Subcutaneous abdominal adipose tissue (tissue), 5 donors: ENCODE measurements at regions not wholly inside any gene's neighbourhood (a gene's known extent, or its start where the extent isn't known, plus 50 kb on each side); places are given as distances from the start of the nearest gene placed in this dataset.

Experiments
- H3K27ac ChIP-seq: one replicate; pipeline ENCODE4 v1.7.0; 2013; ENCODE audit warnings: low read depth, mild to moderate bottlenecking, inconsistent platforms, low read length, moderate library complexity
- H3K27me3 ChIP-seq, 5 donors: one replicate each; pipeline ENCODE4 v1.7.0; 2013; ENCODE audit warnings: low read length in 5 of 5, inconsistent platforms in 1 of 5; ENCODE audit not compliant: control insufficient read depth in 5 of 5, insufficient read depth in 4 of 5
- H3K36me3 ChIP-seq, 5 donors: one replicate each; pipeline ENCODE4 v1.7.0; 2013; ENCODE audit warnings: low read length in 5 of 5; ENCODE audit not compliant: control insufficient read depth in 5 of 5, insufficient read depth in 5 of 5
- H3K4me1 ChIP-seq, 5 donors: one replicate each; pipeline ENCODE4 v1.7.0; 2013; ENCODE audit warnings: low read length in 5 of 5, mild to moderate bottlenecking in 3 of 5, moderate library complexity in 1 of 5; ENCODE audit not compliant: control insufficient read depth in 5 of 5, insufficient read depth in 5 of 5
- H3K4me3 ChIP-seq, 5 donors: one replicate each; pipeline ENCODE4 v1.7.0; 2013; ENCODE audit warnings: low read length in 5 of 5, low read depth in 1 of 5
- H3K9ac ChIP-seq, 5 donors: one replicate each; pipeline ENCODE4 v1.7.0; 2013; ENCODE audit warnings: low read length in 5 of 5, mild to moderate bottlenecking in 4 of 5, moderate library complexity in 3 of 5
- H3K9me3 ChIP-seq, 5 donors: one replicate each; pipeline ENCODE4 v1.7.0; 2013; ENCODE audit warnings: low read length in 5 of 5; ENCODE audit not compliant: control insufficient read depth in 5 of 5
- donor health status: healthy.
- donor health status: healthy.
- donor health status: healthy.
- donor health status: healthy.
- donor health status: healthy.

GRCh38 chr1:212537610-212538009 is 71.0 kb upstream of the ATF3 start:
- no peak overlapping the region for H3K27ac ChIP-seq
- peaks cover 0 to 10% (median 4%) of the 10 kb centered on the region in 5 donors for H3K9me3 ChIP-seq
- no peaks in the 10 kb centered on the region for H3K27me3 ChIP-seq
- no peak overlapping the region for H3K4me3 ChIP-seq
- no peak overlapping the region for H3K9ac ChIP-seq
- peaks cover 0 to 5% (median 0%) of the 10 kb centered on the region in 5 donors for H3K4me1 ChIP-seq
- no peaks in the 10 kb centered on the region for H3K36me3 ChIP-seq

- Histone ChIP-seq H3K27ac (no peak overlapping the region), H3K36me3 (no peaks in the 10 kb centered on the region), H3K9ac (no peak overlapping the region), H3K9me3 (peaks cover 0 to 10% (median 4%) of the 10 kb centered on the region in 5 donors), H3K4me3 (no peak overlapping the region), H3K4me1 (peaks cover 0 to 9% (median 0%) of the 10 kb centered on the region in 5 donors), H3K27me3 (no peaks in the 10 kb centered on the region)
Observed at GRCh38 chr1:212539737-212540430, 68.7 kb upstream of the ATF3 start.

DNA sequence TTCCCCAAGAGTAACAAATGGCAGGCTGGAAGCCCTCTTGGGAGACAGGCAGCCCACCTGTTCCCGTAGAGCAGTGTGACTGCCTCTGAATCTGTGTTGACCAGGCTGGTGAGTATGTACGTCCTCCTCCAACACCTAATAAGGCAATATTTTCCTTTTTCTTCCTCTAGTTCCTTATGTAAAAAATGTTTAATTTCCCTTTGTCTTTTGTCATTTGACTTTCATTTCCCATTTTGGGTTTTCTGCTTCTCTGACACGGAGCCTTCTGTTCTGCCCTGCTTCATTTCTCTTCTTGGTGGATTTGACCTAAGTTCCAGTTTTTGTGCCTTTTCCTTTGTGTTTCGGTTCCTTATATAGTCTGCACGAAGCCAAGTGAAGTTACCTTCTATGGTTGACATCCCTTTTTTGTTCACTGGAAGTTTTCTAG is 65.8 kb upstream of the ATF3 start:
- Histone ChIP-seq H3K9me3 (peaks cover 0 to 3% (median 0%) of the 10 kb centered on the region in 5 donors), H3K27me3 (no peaks in the 10 kb centered on the region), H3K27ac (no peak overlapping the region), H3K9ac (no peak overlapping the region), H3K36me3 (no peaks in the 10 kb centered on the region), H3K4me3 (no peak overlapping the region), H3K4me1 (peaks cover 0 to 12% (median 9%) of the 10 kb centered on the region in 5 donors)

DNA sequence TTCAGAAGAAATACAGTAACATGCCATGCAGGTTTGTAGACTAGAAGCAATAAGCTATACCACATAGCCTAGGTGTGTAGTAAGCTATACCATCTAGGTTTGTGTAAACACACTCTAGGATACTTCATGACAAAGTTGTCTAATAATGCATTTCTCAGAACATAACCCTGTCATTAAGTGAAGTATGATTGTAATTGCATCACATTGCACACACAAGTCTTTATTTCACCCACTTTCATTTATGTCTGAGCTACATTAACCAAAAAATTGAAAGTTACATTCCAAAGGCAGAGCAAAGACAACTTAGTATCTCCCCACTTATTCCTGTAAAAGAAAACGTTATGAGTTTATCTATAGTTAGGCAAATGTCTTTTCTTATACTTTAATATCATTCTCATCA is 64.5 kb upstream of the ATF3 start:
- H3K36me3 ChIP-seq = no peaks in the 10 kb centered on the region
- no peaks in the 10 kb centered on the region for H3K27me3 ChIP-seq
- no peak overlapping the region for H3K27ac ChIP-seq
- no peaks in the 10 kb centered on the region for H3K9me3 ChIP-seq
- peaks cover 0 to 12% (median 9%) of the 10 kb centered on the region in 5 donors for H3K4me1 ChIP-seq
- H3K9ac ChIP-seq = no peak overlapping the region
- H3K4me3 ChIP-seq = no peak overlapping the region

- Histone ChIP-seq H3K4me1 (peaks cover 0 to 13% (median 9%) of the 10 kb centered on the region in 5 donors), H3K4me3 (no peak overlapping the region), H3K27ac (peak overlapping the region; percentile 64), H3K36me3 (no peaks in the 10 kb centered on the region), H3K9me3 (no peaks in the 10 kb centered on the region), H3K9ac (peak overlapping the region in 1 of 5 donors; percentile 21), H3K27me3 (no peaks in the 10 kb centered on the region)
Observed at GRCh38 chr1:212545941-212546635, 62.5 kb upstream of the ATF3 start.

GRCh38 chr1:212549503-212550017 is 59.0 kb upstream of the ATF3 start:
- no peak overlapping the region for H3K27ac ChIP-seq
- H3K9ac ChIP-seq = no peak overlapping the region
- H3K36me3 ChIP-seq = no peaks in the 10 kb centered on the region
- no peak overlapping the region for H3K4me3 ChIP-seq
- peaks cover 0 to 13% (median 3%) of the 10 kb centered on the region in 5 donors for H3K4me1 ChIP-seq
- no peaks in the 10 kb centered on the region for H3K9me3 ChIP-seq
- H3K27me3 ChIP-seq = no peaks in the 10 kb centered on the region

DNA sequence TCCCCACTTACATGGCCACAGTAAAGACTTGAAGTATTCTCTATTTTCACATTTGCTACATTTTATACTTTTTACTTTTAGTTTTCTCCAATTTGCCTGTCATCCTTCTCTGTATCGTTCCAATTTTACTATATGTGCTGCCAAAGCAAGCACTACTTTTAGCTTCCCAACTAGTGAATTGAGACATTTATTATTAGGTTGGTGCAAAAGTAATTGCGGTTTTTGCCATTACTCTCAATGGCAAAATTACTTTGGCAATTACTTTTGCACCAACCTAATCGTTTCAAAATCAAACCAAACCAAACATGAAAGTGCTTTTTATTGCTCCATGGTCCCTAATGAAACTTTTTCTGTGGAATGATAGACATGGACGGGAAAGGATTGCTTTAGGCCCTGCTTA is 56.6 kb upstream of the ATF3 start:
- Histone ChIP-seq H3K4me1 (peaks cover 0 to 5% (median 0%) of the 10 kb centered on the region in 5 donors), H3K27me3 (no peaks in the 10 kb centered on the region), H3K4me3 (no peak overlapping the region), H3K27ac (no peak overlapping the region), H3K9me3 (peaks cover 0 to 4% (median 0%) of the 10 kb centered on the region in 5 donors), H3K36me3 (no peaks in the 10 kb centered on the region), H3K9ac (no peak overlapping the region)

DNA sequence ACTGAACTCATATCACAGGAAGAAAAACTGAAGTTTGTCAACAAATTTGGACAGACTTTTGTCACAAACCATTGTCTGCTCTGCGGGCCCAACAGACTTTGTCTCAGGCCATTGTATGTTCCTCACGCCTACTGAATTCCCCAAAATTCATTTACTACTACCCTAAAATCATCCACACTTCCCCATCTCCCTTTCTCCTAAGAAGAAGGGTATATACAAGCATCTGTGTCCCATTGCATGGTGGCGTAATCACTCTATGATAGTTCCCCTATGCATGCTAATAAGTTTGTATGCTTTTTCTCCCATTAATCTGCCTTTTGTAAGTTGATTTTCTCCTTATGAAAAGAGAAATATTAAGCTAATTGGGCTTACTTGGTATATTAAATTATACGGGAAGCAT is 54.9 kb upstream of the ATF3 start:
- Histone ChIP-seq H3K9me3 (peaks cover 0 to 6% (median 0%) of the 10 kb centered on the region in 5 donors), H3K27me3 (no peaks in the 10 kb centered on the region), H3K9ac (no peak overlapping the region), H3K36me3 (no peaks in the 10 kb centered on the region), H3K4me3 (no peak overlapping the region), H3K27ac (no peak overlapping the region), H3K4me1 (peaks cover 0 to 11% (median 8%) of the 10 kb centered on the region in 5 donors)

GRCh38 chr1:212554401-212554800 is 54.2 kb upstream of the ATF3 start:
- H3K36me3 ChIP-seq = no peaks in the 10 kb centered on the region
- H3K4me1 ChIP-seq = peaks cover 0 to 16% (median 12%) of the 10 kb centered on the region in 5 donors
- no peak overlapping the region for H3K27ac ChIP-seq
- no peak overlapping the region for H3K4me3 ChIP-seq
- H3K9me3 ChIP-seq = peaks cover 0 to 6% (median 0%) of the 10 kb centered on the region in 5 donors
- no peak overlapping the region for H3K9ac ChIP-seq
- no peaks in the 10 kb centered on the region for H3K27me3 ChIP-seq

DNA sequence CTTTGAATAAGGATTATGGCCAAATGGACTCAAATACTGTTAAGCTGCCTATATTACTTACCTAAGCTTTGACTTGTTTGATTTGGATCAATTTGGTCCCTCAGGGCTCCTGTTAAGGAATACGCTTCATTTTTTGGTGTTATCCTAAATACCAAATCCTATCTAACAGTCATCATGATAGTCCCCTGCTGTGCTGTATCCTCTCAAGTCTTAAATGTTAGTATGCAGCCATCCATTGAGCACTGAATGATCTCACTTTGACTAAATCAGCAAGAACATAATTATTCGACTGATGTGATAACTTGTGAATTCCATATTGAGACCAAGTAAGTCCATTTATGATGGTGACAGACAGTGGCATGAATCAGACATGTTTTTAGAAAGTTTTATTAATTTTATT is 53.1 kb upstream of the ATF3 start:
- H3K4me3 ChIP-seq = no peak overlapping the region
- H3K27me3 ChIP-seq = no peaks in the 10 kb centered on the region
- peaks cover 0 to 17% (median 13%) of the 10 kb centered on the region in 5 donors for H3K4me1 ChIP-seq
- H3K9ac ChIP-seq = no peak overlapping the region
- H3K36me3 ChIP-seq = no peaks in the 10 kb centered on the region
- H3K27ac ChIP-seq = no peak overlapping the region
- H3K9me3 ChIP-seq = peaks cover 0 to 6% (median 0%) of the 10 kb centered on the region in 5 donors
